ENCODE measurements at regions not wholly inside any gene's neighbourhood (a gene's known extent, or its start where the extent isn't known, plus 50 kb on each side); places are given as distances from the start of the nearest gene placed in this dataset.

DNA sequence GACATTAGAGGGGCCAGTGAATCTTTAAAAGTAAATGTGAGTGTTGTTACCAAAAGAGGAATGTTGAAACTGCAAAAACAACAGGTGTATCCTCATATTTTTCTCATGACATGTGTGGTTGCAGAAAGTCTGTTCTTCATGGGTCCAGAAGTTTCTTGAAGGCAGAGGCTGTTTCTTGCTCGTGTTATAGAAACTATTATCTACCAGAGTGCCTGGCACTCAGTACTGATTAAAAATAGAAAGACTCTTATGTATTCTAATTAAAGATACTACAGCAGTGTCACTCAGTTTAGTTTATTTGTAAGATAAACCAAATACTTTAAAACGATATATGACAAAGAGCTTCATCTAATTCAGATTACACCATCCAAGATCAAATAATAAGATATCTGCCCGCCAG is 1864.2 kb upstream of the WWC1 start:
- no peak for DNase-seq

DNA sequence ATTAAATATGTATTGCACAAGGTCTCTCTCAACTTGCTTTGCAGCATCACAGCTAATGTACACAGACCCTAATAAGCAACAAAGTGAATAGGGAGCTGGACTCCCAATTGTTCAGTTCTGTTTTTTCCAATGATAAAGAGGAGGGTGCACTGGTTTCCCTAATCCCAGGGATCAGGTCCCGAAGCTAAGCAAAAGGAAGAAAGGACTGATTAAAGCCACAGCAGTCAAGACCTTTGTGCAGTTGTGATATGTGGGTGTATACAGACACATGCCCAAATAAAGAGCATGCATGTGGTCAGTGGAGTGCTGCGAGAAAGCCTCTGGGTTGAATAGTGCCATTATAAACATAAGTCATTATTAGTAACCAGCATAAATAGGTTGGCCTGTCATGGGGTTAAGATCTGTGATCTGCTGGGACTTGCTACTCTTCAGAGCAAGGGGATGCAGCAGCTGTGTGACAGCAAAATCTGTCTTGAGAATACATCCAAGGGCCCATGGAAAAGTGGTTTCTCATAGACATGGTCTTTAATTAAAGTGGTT is 1863.1 kb upstream of the WWC1 start:
- no peak for DNase-seq

DNA sequence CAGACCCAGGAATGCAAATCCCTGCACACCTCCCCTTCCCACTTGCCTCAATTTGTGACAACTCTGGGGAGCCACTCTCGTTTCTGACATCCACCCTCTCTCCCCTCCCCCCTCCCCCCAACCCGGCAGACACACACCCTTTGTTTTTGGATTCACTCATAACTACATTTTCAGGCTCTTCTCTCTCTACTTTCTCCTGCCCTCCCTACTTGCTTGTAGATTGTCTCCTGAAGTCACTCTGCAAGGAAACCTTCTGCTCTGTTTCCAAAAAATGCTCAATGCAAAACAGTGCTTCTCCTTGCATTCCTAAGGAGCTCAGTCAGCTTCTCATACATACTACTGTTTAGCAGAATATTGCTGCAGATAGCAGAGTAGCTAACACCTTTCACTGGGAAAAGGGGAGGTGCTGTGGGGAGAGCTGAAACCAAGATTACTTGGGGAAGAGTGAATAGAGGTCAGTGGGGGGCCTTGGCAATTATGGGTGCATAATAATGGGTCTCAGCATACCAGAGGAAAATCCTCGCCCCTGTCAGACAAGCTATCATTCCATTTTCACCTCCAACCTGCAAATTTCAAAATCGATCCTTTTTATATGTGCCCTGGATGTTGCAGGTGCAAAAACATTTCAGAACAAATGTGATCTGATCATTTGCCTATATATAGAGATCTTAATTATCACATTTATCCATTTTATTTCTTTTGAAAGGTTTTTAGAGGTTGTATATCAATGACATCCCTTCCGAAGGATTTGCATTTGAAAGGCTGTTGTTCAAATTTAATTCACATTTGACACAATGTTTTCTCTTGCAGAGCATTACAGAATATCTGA is 1860.7 kb upstream of the WWC1 start:
- DNase-seq = no peak

DNA sequence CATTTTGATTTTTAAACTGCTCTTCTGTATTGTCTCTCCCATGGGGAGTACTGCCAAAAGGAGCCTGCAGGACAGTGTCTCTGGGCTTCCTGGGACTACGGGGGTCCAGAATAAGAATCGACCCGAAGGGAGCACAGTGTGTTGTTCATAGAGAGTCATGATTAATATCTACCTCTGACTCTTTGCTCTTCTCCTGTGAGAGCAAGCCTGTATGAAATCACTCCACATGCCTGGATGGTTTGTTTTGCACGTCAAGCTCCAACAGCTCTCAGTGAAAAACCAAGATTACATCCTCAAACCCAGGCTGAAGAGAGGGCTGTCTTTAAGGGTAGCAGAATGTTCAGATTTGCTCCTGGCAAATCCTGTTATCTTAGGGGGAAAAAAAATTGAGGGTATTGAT is 1860.0 kb upstream of the WWC1 start:
- no peak for DNase-seq

DNA sequence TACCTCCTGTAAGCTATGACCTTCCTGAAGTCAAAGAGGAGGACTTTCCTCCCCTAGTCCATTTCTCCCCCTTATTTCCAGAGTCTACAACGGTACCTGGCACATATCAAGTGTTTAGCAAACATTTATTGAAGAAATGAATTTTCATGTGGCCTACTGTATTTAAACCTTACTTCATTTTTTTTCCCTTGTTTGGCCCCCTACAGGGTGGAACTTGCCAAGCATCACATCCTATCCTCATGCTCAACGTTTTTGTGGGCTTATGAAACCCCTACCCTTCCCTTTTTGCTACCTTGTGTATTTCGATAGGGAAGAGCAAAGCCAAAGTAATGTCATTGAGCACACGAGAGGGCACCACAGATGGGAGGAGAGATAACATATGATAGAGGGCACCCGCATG is 1857.8 kb upstream of the WWC1 start:
- no peak for DNase-seq

DNA sequence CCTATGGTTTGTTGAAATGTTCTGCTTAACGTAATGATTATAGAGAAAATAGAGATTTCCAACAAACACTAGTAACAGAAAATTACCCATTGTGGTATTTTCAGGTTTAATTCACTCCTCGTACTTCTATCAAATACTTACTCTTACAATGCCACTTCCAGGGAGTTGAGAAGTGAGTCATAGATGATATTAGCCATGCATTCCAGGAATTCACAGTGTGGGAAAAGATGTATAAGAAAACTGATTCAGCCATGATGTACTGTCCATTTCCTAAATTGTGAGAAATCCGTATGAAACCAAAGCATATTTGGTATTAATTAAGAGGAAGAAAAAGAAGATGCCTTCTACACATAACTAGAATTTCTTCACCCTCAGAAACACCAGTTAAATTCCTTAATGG is 1854.6 kb upstream of the WWC1 start:
- DNase-seq = peak; percentile 5

DNA sequence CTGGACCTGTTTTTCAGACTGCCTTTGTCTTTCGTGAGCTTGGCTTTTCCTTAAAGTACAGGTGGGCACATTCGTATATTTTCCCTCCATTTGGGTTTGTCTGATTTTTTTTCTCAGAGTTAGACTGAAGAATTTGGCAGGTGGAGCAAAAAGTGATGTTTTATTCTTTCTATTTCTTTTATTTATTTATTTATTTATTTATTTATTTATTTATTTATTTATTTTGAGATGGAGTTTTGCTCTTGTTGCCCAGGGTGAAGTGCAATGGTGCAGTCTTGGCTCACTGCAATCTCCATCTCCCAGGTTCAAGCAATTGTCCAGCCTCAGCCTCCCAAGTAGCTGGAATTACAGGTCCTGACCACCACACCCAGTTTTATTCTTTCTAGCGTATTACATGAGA is 1805.1 kb upstream of the WWC1 start:
- DNase-seq = no peak

DNA sequence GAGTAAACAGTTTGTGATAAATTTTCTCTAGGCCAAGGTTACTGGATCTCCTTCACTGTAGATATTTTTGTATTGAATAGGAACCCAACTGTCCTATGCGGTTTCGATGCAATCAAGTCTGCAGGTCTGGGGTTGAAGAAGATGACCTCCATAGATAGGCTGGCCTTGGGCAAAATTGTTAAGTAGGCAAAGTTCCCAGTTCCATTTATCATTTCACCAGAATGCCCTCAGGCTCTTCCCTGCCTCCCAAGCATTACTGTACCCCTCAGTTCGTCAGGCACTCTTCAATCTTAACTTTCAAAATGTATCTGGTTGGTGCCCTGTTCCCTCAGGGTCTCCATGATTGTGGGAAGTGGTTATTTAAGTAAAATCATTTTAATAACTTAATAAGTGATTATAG is 1802.9 kb upstream of the WWC1 start:
- DNase-seq = no peak

DNA sequence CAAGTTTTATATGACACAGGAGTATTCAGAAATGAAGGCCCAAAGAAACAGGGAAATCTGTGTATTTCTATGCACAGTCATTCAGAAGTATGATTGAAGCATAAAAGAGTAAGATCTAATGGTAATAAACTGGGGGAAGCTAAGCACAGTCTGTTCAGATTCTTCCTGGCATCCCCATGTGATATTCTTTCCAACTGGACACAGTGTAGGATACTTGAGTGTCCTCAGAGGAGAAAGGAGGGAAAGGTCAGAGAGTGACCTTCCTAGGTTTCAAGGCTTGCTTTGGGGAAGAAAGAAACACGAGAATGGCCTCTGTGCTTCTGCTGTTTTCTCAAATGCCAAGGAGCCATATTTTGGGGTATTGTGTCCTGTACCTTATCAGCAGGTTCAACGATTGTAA is 1798.4 kb upstream of the WWC1 start:
- DNase-seq = no peak

DNA sequence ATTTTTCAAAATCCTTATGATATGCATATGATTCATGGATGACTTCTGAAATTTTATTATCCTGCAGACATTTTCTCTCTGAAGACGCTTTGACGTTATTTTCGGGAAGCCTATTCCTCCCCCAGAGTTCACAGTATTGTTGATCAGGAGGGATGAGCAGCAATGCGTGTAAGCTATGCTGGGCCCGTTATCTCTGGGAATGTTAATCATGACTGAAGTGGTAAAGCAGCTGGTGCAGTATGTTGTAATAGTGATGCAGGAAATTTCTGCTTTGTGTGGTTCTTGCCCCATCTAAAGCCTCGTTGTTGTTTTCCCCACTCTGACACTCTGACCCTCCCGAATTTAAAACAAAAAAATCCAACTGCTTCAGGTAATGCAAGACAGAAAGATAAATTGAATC is 1797.8 kb upstream of the WWC1 start:
- no peak for DNase-seq

DNA sequence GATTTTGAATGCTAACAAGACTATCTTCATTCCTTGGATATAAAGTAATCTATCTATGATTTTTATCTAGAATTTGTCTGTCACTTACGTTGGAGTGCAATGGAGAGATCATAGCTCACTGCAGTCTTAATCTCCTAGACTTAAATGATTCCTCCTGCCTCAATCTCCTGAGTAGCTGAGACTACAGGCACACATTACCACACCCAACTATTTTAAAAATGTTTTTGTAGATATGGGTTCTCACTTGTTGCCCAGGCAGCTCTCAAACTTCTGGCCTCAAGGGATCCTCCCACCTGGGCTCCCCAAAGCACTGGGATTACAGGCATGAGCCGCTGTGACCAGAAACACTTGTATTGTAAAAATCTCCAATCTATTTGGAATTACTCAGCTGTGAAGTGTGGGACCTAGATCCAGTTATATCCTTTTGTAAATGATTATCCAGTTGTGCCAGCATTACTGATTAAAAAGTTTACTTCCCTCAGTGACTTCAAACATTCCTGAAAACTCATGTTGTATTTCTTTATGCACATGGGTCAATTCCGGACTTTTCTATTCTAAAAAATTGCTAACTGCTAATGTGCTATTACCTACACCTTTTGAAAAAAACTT is 1793.8 kb upstream of the WWC1 start:
- DNase-seq = no peak

DNA sequence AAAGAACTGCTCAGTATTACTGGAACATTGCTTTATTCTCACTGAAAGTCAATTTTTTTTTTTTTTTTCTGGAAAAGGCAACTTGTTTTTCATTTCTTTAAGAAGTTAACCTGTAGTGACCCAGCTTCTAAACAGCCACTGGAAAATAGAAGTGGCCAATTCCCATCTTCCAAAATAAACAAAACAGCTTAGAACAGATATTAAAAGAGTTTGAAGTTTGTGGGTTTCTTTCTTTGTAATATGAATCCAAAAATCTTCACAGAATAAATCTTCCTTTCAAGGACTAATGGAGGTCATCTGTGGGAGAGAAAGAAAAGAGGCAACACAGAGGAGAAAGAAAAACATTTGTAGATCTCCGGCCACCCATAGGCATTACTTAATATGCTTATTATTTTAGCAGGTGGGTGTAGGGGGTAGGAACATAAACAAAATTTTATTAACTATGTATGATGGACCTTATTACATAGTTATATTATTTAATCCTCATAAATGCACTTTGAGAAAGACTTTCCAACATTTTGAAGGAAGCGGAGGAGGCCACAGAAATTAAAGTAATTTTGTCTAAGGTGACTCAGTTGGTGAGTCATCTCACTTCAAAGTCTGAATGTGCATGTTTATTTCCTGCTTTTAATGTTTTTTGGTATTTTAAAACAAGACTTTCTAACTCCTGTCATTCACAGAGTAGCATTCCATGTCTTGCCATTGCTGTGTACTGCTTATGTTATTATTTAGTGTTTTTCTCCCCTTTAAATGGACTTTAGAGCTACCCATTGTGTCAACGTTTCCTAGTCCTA is 1791.8 kb upstream of the WWC1 start:
- no peak for DNase-seq

DNA sequence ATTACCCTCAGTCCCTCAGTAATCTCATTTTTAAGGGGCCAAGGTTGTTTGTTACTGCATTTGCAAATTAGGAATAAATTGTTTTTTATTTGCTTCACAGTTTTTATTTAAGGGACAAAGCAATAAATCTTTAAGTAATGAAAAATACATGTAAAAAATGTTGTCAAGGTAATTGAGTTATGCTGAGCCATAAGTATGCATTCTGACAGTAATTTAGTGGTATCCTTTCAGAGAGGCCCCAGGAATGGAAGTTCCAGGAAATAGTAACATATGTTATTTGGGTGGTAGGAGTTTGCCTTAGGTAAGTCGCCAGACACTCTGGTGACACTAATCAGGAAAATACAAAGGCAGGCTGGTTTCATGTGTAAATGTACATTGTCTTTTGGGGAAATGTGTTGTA is 1787.9 kb upstream of the WWC1 start:
- no peak for DNase-seq

DNA sequence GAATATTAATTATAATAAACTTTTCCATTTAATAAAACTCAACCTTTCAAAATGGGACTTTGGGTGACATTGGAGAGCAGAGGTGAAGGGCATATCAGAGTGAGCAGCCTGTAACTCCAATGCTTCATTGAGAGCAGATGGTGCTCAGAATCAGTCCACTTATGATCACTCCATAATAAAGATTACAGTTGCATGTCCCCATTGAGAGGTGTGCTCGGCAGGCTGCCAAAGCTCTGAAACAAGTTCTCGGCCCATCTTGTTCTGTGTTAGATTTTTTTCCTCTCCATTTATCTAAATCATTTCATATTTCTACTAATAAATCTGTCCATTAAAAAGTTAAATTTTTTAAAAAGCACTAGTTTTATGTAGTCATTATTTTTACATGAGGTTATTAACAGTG is 1786.4 kb upstream of the WWC1 start:
- no peak for DNase-seq

DNA sequence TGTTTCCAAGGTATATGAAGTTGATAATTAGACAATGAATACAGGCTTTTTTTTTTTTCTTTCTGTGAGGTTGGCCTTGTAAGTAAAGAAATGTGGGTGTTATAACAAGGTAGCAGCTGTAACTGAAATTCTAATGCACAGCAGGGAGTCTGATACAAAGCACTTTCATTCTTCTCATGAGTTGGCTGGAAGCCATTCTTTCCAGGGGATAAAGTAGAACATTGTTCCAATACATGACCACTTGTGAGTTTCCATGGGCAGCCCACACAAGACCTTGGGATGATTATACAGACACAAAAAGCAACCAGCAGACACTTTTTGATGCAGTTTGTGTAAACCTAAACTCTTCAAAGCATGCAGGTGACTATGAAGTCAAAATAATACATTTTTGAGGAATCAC is 1785.9 kb upstream of the WWC1 start:
- DNase-seq = peak; percentile 1

DNA sequence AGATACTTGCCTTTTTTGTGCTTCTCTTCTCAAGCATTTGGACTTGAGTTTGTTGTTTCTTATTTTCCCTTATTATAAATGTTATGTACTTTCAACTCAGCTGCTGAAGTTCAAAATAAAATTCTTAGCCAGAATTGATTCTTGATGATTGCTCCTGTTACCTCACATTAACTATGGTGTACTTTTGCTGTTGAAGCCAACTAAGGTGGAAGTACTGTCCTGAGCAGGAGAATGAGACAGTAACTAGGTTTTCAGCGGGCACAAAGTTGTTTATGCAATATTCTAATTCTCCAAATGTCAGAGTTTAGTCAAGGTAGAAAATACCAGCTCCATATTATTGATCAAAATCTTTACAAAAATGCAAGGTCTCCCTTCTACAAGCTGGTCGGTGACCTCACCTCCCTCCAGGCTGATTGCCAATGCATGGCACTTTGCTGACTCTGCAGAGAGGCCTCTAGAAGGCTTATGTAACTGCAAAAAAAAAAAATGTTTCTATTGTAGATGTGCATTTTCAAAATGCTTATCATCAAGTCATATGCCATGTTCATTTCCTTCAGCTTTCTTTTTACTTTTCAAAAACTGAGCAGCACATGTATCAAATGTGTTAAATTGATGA is 1783.5 kb upstream of the WWC1 start:
- no peak for DNase-seq

DNA sequence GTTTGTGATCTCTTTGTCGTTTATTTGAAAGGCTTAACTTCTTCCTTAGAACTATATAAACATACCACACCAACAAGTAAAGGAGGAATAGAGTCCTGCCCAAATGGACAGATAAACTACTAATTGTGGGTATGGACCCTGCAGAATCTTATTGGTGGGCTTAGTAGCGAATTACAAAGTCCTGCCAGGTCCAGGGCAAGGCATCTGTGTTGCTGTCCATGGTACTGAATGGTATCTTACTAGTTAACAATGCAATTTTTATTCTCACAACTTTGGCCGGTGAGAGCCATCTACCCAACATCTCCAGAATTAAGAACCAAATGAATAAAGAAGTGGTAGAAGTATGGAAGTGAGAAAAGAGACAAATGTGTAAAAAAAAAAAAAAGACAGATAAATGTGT is 1782.4 kb upstream of the WWC1 start:
- peak; percentile 60 for DNase-seq

DNA sequence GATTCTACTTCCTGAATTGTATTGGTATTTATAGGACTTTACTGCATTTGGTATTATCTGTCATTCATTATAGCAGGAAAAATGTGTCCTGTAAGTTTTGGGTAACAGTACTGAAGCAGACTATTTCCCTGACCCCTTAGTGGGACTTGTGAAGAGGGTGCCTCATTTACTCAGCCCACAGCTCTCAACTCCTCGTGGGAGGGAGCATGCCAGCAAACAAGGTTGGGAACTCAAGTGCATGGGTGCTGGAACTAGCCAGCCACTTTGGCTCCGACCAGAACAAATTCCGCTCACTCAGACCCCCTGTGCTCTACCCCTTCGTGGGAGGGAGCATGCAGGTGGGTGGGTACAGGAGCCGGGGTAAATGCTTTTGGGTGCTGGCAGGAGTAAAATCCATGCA is 1773.5 kb upstream of the WWC1 start:
- DNase-seq = no peak

DNA sequence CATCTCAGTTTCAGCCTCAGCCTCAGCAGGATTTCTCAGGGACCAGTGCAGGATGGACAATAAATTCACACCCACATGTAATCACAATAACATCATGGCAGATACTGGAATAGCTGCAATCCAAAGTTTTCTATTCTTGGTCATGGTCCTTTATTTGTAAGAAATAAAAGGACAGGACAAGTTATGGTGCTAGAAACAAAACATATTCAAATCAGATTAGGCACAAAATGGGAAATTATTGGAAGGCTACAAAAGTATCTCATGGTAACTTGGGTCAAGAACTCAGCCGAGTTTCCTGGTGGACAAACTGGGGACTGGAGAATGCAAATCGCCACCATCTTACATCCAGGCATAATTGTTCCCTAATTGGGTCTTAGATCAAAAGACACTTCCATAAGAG is 1768.2 kb upstream of the WWC1 start:
- no peak for DNase-seq

DNA sequence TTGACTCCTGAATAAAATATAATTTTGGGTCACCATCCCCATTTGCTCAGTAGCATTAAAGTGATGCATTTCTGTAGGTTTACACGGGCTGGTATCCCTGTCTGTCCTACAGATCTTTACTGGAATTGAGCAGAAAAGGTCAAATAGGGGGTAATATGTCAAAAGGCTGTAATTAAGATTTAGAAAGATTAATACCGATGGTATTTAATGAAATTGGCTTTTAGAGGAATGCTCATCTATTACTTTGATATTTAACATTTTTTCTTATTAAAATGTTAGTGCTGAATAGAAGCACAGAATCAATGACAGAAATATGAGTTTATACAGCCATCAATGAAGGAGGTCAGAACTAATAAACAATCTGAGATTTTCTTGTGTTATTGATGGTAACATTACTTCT is 1762.2 kb upstream of the WWC1 start:
- no peak for DNase-seq

DNA sequence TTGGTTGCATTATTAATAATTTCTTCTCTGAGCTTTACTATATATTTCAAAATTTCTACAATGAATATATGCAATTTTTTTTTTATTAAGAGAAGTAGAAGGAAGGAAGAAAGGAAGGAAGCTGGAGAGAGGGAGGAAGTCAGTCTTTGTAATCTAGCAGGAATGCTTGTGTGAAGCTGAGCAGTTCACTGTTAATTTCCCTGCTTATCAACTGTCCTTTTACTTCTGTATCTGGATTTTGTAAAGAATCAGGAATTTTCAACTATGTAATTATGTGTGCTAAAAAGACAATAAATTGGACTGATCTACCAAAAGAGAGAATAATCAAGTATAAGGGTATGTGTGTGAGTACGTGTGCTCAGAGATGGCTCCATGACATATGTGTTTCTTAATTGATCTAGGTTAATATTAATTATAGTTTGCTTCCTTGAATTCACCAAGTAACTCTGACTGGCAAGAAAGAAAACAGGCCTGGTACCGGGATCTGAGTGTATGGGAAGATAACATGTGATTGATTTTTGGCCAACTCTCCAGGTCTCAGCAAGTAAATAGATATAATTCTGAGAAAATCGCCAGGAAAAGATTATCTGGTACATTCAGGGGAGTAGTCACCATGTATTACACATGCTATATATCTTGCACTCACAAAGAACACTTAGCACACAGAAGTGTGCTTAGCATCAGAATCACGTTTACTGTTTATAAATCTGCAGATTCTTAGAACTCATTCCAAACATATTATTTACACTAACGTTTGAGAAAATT is 1758.8 kb upstream of the WWC1 start:
- DNase-seq = no peak

DNA sequence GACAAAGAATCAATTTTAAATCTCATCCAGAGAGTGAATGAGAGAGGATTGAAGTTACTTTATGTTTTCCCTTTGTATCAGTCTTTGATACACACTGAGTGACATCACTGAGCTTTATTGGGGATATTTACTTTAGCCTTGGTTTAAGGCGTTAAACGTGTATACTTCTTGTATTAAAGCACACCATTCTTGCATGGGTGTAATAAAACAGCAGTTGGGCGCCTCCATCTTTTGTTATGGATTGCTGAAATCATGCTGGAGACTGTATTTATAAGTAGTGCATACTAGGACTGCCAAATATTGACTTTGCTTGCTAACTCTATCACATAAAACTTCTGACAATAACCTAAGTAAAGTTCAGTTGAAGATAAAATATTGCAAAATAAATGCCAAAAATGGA is 1755.8 kb upstream of the WWC1 start:
- DNase-seq = no peak
